ENCODE measurements at regions not wholly inside any gene's neighbourhood (a gene's known extent, or its start where the extent isn't known, plus 50 kb on each side); places are given as distances from the start of the nearest gene placed in this dataset.

- no peak for TF ChIP-seq HNRNPH1 (optimal IDR thresholded peaks at IDR 0.05; ENCODE audit: low read depth, low read length)
- TF ChIP-seq EHMT2 (IDR thresholded peaks at IDR 0.05; ENCODE audit: borderline replicate concordance, low read depth, low read length), result no peak
- no peak for TF ChIP-seq STAT5B (CRISPR knock-in tag; IDR thresholded peaks at IDR 0.05)
Measured at GRCh38 chr13:64639206-64639605, 2590.9 kb downstream of the PCDH9 start.
